Stomach (tissue), 8 donors: ENCODE measurements at regions not wholly inside any gene's neighbourhood (a gene's known extent, or its start where the extent isn't known, plus 50 kb on each side); places are given as distances from the start of the nearest gene placed in this dataset.
"Not testable (repeated sequence)": the region's sequence is repeated elsewhere in the genome, so short reads cannot be mapped to it uniquely, and the experiment has no call there.

Source experiments
- DNase-seq, 2 donors: peaks; one replicate each; pipeline versions ENCODE4 v3.0.0 to v3.0.0-alpha.2; 2013 to 2019
- H3K27ac ChIP-seq, 5 donors: fragments of 200-600 bp in 4 of 5; sonication (generic) in 4 of 5; one replicate each; pipeline ENCODE4 v1.5.1; 2013 to 2019; ENCODE audit warnings: mild to moderate bottlenecking in 1 of 5, moderate library complexity in 1 of 5
- H3K27me3 ChIP-seq, 3 donors: fragments of 200-600 bp; sonication (generic); one replicate each; pipeline ENCODE4 v1.5.1; 2017 to 2019; ENCODE audit warnings: mixed run types in 1 of 3
- H3K36me3 ChIP-seq, 4 donors: fragments of 200-600 bp; sonication (generic); 1 replicate in 3 of 4; 2 replicates in 1 of 4; pipeline ENCODE4 v1.5.1; 2016 to 2019
- H3K4me1 ChIP-seq, 4 donors: fragments of 200-600 bp; sonication (generic); one replicate each; pipeline ENCODE4 v1.5.1; 2016 to 2019
- H3K4me3 ChIP-seq, 4 donors: fragments of 200-600 bp; sonication (generic) in 3 of 4; one replicate each; pipeline ENCODE4 v1.5.1; 2016 to 2019; ENCODE audit warnings: mild to moderate bottlenecking in 1 of 4
- H3K9me3 ChIP-seq, 4 donors: fragments of 200-600 bp; sonication (generic); one replicate each; pipeline ENCODE4 v1.5.1; 2016 to 2019
- CTCF ChIP-seq, 7 experiments: fragments of 450-650 bp in 4 of 7; fragments of 200-600 bp in 3 of 7; sonication (generic) in 3 of 7; IDR thresholded peaks; one replicate each; pipeline ENCODE4 v1.5.1; 2016 to 2019; ENCODE audit warnings: antibody characterized with exemption in 7 of 7, control low read depth in 2 of 7, mild to moderate bottlenecking in 1 of 7
- EP300 ChIP-seq: sonication (generic); formaldehyde crosslinking; IDR thresholded peaks from one replicate; pipeline ENCODE4 v1.6.1; 2017; ENCODE audit warnings: antibody characterized with exemption
- POLR2A ChIP-seq, 4 donors: fragments of 450-650 bp; IDR thresholded peaks; one replicate each; pipeline ENCODE4 v1.6.1; 2016; ENCODE audit warnings: antibody characterized with exemption in 4 of 4, control low read depth in 2 of 4, mild to moderate bottlenecking in 1 of 4, moderate library complexity in 1 of 4
- POLR2AphosphoS5 ChIP-seq, 3 donors: sonication (generic); formaldehyde crosslinking; IDR thresholded peaks; one replicate each; pipeline ENCODE4 v1.6.1; 2016; ENCODE audit warnings: antibody characterized with exemption in 3 of 3
- WGBS, 5 donors: extraction: QIAGEN DNeasy Blood & Tissue Kit in 3 of 5; methylation state at CpG; one replicate each; pipeline versions ENCODE4 v1.1.5 to v1.1.7; 2013 to 2018; 5-methylcytosine and 5-hydroxymethylcytosine counted together
- intact Hi-C: fragments of 100-400 bp; cut with DNase I; formaldehyde crosslinking; loops from one replicate; pipeline ENCODE4 v1.15.1; 2023; ENCODE audit warnings: low total_unique reads
- donor health status: healthy with polysubstance abuse.
- donor health status: Bipolar disorder and iron deficiency.
- donor health status: healthy.

- Histone ChIP-seq H3K4me3 (no peak overlapping the region), H3K27me3 (no peaks in the 10 kb centered on the region), H3K27ac (no peak overlapping the region), H3K36me3 (no peaks in the 10 kb centered on the region), H3K9me3 (peaks cover 0 to 35% (median 14%) of the 10 kb centered on the region in 4 donors), H3K4me1 (no peaks in the 10 kb centered on the region)
- TF ChIP-seq CTCF (IDR thresholded peaks at IDR 0.05) (no peak), POLR2A (IDR thresholded peaks at IDR 0.05) (no peak)
- no peak for DNase-seq
- 42 to 69% (median 57%) methylated on average over 3 of the region's 3 CpGs for WGBS, 5 donors
- intact Hi-C loops: no loop called here
Measured at GRCh38 chr5:152052470-152052869, 127.8 kb upstream of the GLRA1 start.

GRCh38 chr5:152051499-152052454 is 127.1 kb upstream of the GLRA1 start:
- intact Hi-C loops: no loop called here
- Histone ChIP-seq H3K4me3 (no peak overlapping the region), H3K27ac (no peak overlapping the region), H3K36me3 (no peaks in the 10 kb centered on the region), H3K4me1 (no peaks in the 10 kb centered on the region), H3K27me3 (no peaks in the 10 kb centered on the region), H3K9me3 (peaks cover 0 to 35% (median 14%) of the 10 kb centered on the region in 4 donors)
- TF ChIP-seq POLR2AphosphoS5 (IDR thresholded peaks at IDR 0.05) (no peak), EP300 (no peak), CTCF (IDR thresholded peaks at IDR 0.05) (no peak), POLR2A (IDR thresholded peaks at IDR 0.05) (no peak)
- DNase-seq: no peak
- 37 to 49% (median 41%) methylated on average over 7 to 10 of the region's 10 CpGs for WGBS, 5 donors

- Histone ChIP-seq H3K27ac (no peak overlapping the region), H3K4me1 (no peaks in the 10 kb centered on the region), H3K9me3 (peaks cover 0 to 24% (median 6%) of the 10 kb centered on the region in 4 donors), H3K4me3 (no peak overlapping the region), H3K27me3 (no peaks in the 10 kb centered on the region), H3K36me3 (no peaks in the 10 kb centered on the region)
- 55 to 61% (median 59%) methylated on average over 4 of the region's 4 CpGs for WGBS, 5 donors
- intact Hi-C loops: no loop called here
- no peak for DNase-seq
- no peak for TF ChIP-seq POLR2A (IDR thresholded peaks at IDR 0.05)
- TF ChIP-seq POLR2AphosphoS5 (IDR thresholded peaks at IDR 0.05): no peak
- no peak for TF ChIP-seq EP300
- no peak for TF ChIP-seq CTCF (IDR thresholded peaks at IDR 0.05)
Measured at GRCh38 chr5:152046361-152046760, 121.7 kb upstream of the GLRA1 start.

- H3K9me3 ChIP-seq, H3K27me3 ChIP-seq, H3K36me3 ChIP-seq, H3K4me3 ChIP-seq, H3K4me1 ChIP-seq, intact Hi-C loops, H3K27ac ChIP-seq: not testable (repeated sequence)
- 30 to 47% (median 39%) methylated on average over 2 of the region's 2 CpGs for WGBS, 5 donors
- peak in 1 of 2 donors; percentile 19 for DNase-seq
Measured at GRCh38 chr5:152038856-152039255, 114.2 kb upstream of the GLRA1 start.

GRCh38 chr5:152026328-152027024 is 101.8 kb upstream of the GLRA1 start:
- peak in 1 of 2 donors; percentile 39 for DNase-seq
- H3K4me1 ChIP-seq, H3K27ac ChIP-seq, H3K36me3 ChIP-seq, H3K27me3 ChIP-seq, intact Hi-C loops, H3K4me3 ChIP-seq: not testable (repeated sequence)
- H3K9me3 ChIP-seq: peaks cover 0 to 18% (median 7%) of the 10 kb centered on the region in 4 donors
- WGBS, 5 donors: 48 to 59% (median 56%) methylated on average over 9 of the region's 9 CpGs
